Gastrocnemius medialis (tissue), 4 donors: ENCODE measurements at regions not wholly inside any gene's neighbourhood (a gene's known extent, or its start where the extent isn't known, plus 50 kb on each side); places are given as distances from the start of the nearest gene placed in this dataset.

ENCODE experiments used
- POLR2A ChIP-seq, 2 donors: fragments of 450-650 bp; IDR thresholded peaks; one replicate each; pipeline ENCODE4 v1.6.1; 2017; ENCODE audit warnings: antibody characterized with exemption in 2 of 2, mild to moderate bottlenecking in 2 of 2, moderate library complexity in 2 of 2
- TF ChIP-seq, protein P1 (sequence below), 5 experiments: fragments of 450-650 bp in 3 of 5; fragments of 200-600 bp in 2 of 5; sonication (generic) in 2 of 5; IDR thresholded peaks in 4 of 5; conservative IDR thresholded peaks in 1 of 5; 1 replicate in 4 of 5; 2 replicates in 1 of 5; pipeline ENCODE4 v1.5.1; 2016 to 2019; ENCODE audit warnings: antibody characterized with exemption in 5 of 5, mild to moderate bottlenecking in 3 of 5, moderate library complexity in 3 of 5

DNA sequence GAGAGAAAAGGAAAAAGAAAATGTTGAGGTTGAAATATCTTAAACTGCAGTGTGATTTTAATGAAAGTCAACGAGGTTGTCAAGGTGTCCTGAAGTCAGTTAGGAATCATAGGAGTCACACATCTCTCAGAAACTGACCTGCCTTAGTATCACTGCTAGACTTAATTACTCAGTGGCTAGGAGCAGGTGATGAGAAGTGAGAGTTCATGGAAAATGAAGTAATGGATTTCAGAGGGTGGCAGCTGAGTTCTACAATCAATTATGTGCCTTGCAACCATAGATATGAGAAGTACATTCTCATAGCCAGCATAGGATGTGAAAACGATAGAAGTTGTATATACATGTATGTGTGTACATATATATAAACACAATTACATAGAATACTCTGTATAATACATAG, 1269.7 kb downstream of the FSTL5 start:
- TF ChIP-seq, protein P1, sequence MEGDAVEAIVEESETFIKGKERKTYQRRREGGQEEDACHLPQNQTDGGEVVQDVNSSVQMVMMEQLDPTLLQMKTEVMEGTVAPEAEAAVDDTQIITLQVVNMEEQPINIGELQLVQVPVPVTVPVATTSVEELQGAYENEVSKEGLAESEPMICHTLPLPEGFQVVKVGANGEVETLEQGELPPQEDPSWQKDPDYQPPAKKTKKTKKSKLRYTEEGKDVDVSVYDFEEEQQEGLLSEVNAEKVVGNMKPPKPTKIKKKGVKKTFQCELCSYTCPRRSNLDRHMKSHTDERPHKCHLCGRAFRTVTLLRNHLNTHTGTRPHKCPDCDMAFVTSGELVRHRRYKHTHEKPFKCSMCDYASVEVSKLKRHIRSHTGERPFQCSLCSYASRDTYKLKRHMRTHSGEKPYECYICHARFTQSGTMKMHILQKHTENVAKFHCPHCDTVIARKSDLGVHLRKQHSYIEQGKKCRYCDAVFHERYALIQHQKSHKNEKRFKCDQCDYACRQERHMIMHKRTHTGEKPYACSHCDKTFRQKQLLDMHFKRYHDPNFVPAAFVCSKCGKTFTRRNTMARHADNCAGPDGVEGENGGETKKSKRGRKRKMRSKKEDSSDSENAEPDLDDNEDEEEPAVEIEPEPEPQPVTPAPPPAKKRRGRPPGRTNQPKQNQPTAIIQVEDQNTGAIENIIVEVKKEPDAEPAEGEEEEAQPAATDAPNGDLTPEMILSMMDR (IDR thresholded peaks at IDR 0.05 in 4 of 5, conservative IDR thresholded peaks at IDR 0.05 in 1 of 5) = no peak
- no peak for TF ChIP-seq POLR2A (IDR thresholded peaks at IDR 0.05)
